Smooth muscle cell (in vitro differentiated cells): ENCODE measurements at regions not wholly inside any gene's neighbourhood (a gene's known extent, or its start where the extent isn't known, plus 50 kb on each side); places are given as distances from the start of the nearest gene placed in this dataset.

Source experiments
- DNase-seq: peaks from one replicate; lab custom pipeline; 2025; ENCODE audit not compliant: unreplicated experiment; lab: John Stamatoyannopoulos, UW
- H2AFZ ChIP-seq: fragments of 200-600 bp; sonication (generic); 2 replicates; pipeline ENCODE4 v1.6.0; 2016; ENCODE audit warnings: antibody characterized with exemption, low read depth, mild to moderate bottlenecking
- H3F3A ChIP-seq: fragments of 200-600 bp; sonication (generic); 2 replicates; pipeline ENCODE4 v1.6.0; 2017; ENCODE audit warnings: antibody characterized with exemption, low read depth
- H3K27ac ChIP-seq: fragments of 200-600 bp; sonication (generic); 2 replicates; pipeline ENCODE4 v1.5.1; 2016; ENCODE audit warnings: low read depth, mild to moderate bottlenecking
- H3K27me3 ChIP-seq: fragments of 200-600 bp; sonication (generic); 2 replicates; pipeline ENCODE4 v1.6.1; 2016; ENCODE audit warnings: low read depth, mild to moderate bottlenecking
- H3K36me3 ChIP-seq: fragments of 200-600 bp; sonication (generic); 2 replicates; pipeline ENCODE4 v1.5.1; 2016; ENCODE audit warnings: low read depth
- H3K4me1 ChIP-seq: fragments of 200-600 bp; sonication (generic); 2 replicates; pipeline ENCODE4 v1.5.1; 2016; ENCODE audit warnings: low read depth
- H3K4me2 ChIP-seq: fragments of 200-600 bp; sonication (generic); 2 replicates; pipeline ENCODE4 v1.6.0; 2016; ENCODE audit warnings: mild to moderate bottlenecking
- H3K4me3 ChIP-seq: fragments of 200-600 bp; sonication (generic); 2 replicates; pipeline ENCODE4 v1.5.1; 2016; ENCODE audit warnings: mild to moderate bottlenecking
- H3K79me2 ChIP-seq: fragments of 200-600 bp; sonication (generic); 2 replicates; pipeline ENCODE4 v1.6.0; 2016; ENCODE audit warnings: low read depth, mild to moderate bottlenecking
- H3K9ac ChIP-seq: fragments of 200-600 bp; sonication (generic); 2 replicates; pipeline ENCODE4 v1.6.0; 2016; ENCODE audit warnings: low read depth
- H3K9me3 ChIP-seq: fragments of 200-600 bp; sonication (generic); replicated peaks from 2 replicates; pipeline ENCODE4 v1.5.1; 2016; ENCODE audit warnings: low read depth
- H4K20me1 ChIP-seq: fragments of 200-600 bp; sonication (generic); 2 replicates; pipeline ENCODE4 v1.6.0; 2016; ENCODE audit warnings: low read depth
- WGBS: methylation state at CpG from one replicate; pipeline ENCODE4 v1.1.7; 2016; ENCODE audit warnings: low lambda C conversion rate; 5-methylcytosine and 5-hydroxymethylcytosine counted together
- TF ChIP-seq, protein P1 (sequence below): fragments of 200-600 bp; sonication (generic); IDR thresholded peaks from 2 replicates; pipeline ENCODE4 v1.5.1; 2017; ENCODE audit warnings: borderline replicate concordance, mild to moderate bottlenecking, antibody characterized with exemption; ENCODE audit not compliant: insufficient read depth, poor library complexity, severe bottlenecking

DNA sequence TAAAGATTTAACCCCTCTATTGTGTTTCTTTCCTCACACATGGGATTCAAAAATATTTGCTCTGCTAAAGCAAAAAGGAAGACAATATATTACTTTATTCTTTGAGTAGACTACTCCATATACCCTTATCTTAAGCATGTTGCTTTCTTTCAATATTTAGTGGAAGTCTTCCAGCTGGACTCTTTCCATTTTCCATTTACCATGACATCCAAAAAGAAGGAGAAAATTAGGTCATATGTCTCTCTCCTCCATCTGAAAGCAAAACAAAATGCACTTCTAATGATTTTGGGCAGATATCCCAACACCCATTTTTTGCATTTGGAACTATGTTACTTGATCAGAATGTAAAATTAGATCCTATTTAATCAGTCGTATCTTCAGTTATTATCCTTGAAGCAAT is 1336.5 kb downstream of the PCDH19 start:
- no peaks in the 10 kb centered on the region for H3K27me3 ChIP-seq
- no peaks in the 10 kb centered on the region for H4K20me1 ChIP-seq
- no peak overlapping the region for H3K4me3 ChIP-seq
- no peaks in the 10 kb centered on the region for H3F3A ChIP-seq
- no peak overlapping the region for H3K27ac ChIP-seq
- TF ChIP-seq, protein P1, sequence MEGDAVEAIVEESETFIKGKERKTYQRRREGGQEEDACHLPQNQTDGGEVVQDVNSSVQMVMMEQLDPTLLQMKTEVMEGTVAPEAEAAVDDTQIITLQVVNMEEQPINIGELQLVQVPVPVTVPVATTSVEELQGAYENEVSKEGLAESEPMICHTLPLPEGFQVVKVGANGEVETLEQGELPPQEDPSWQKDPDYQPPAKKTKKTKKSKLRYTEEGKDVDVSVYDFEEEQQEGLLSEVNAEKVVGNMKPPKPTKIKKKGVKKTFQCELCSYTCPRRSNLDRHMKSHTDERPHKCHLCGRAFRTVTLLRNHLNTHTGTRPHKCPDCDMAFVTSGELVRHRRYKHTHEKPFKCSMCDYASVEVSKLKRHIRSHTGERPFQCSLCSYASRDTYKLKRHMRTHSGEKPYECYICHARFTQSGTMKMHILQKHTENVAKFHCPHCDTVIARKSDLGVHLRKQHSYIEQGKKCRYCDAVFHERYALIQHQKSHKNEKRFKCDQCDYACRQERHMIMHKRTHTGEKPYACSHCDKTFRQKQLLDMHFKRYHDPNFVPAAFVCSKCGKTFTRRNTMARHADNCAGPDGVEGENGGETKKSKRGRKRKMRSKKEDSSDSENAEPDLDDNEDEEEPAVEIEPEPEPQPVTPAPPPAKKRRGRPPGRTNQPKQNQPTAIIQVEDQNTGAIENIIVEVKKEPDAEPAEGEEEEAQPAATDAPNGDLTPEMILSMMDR, result no peak
- H3K4me1 ChIP-seq, result no peaks in the 10 kb centered on the region
- no peaks in the 10 kb centered on the region for H3K9me3 ChIP-seq
- H3K36me3 ChIP-seq, result no peaks in the 10 kb centered on the region
- no peak overlapping the region for H3K9ac ChIP-seq
- no peaks in the 10 kb centered on the region for H3K79me2 ChIP-seq
- 84% methylated on average over 1 of the region's 1 CpG for WGBS
- no peak overlapping the region for H2AFZ ChIP-seq
- no peak for DNase-seq
- H3K4me2 ChIP-seq, result no peak overlapping the region

DNA sequence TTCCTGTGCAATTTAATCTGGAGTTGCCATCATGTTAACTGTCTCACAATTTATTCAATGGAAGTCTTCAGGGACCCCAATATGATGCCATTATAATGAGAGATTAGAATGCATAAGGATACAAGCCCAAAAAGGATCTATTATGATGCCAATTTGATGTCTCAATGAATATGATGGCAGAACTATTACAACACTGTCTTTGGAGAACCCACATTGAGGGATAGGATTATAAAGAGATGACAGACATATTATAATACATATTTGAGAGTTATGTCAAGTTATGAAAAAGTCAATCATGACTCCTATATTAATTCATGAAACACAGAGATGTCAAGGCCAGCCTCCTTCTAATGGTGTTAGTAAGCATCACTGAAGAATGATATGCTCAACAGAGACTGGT is 1358.4 kb downstream of the PCDH19 start:
- no peaks in the 10 kb centered on the region for H3K9me3 ChIP-seq
- DNase-seq, result no peak
- TF ChIP-seq, protein P1, result no peak
- no peaks in the 10 kb centered on the region for H3K4me1 ChIP-seq
- no peaks in the 10 kb centered on the region for H3K36me3 ChIP-seq
- no peak overlapping the region for H3K4me2 ChIP-seq
- no peak overlapping the region for H3K9ac ChIP-seq
- H2AFZ ChIP-seq, result no peak overlapping the region
- no peaks in the 10 kb centered on the region for H3F3A ChIP-seq
- H4K20me1 ChIP-seq, result no peaks in the 10 kb centered on the region
- no peak overlapping the region for H3K4me3 ChIP-seq
- no peaks in the 10 kb centered on the region for H3K79me2 ChIP-seq
- no peaks in the 10 kb centered on the region for H3K27me3 ChIP-seq
- H3K27ac ChIP-seq, result no peak overlapping the region

DNA sequence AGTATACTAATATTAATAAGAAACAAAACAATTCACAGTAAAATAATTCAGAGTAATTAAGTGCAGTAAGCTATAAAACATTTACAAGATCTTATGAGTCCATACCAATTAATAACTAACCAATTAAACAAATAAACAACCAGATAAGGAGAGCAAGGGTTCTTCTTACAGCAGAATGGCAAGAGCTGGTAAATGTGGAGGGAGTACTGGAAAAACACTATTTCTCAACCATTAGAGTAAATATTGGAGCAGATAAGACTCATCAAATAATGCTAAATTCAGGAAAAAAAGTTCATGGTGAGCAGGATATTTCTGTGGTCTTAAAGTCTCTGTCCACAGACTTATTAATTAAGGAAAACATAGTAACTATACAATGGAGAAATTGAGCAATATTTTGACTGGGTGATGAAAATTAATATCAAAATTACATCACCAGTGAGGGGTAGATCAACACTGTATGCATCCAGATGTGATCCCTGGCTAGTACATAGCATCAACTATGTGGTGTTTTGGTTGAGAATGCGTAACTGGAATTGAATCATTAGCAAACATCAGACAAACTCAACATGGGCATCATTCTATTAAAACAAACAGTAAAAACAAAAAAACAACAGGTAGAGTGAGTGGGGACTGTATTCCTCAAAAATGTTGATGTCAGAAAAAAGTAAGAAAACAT is 1376.7 kb downstream of the PCDH19 start:
- 100% methylated on average over 1 of the region's 1 CpG for WGBS
- H3K4me3 ChIP-seq, result no peak overlapping the region
- TF ChIP-seq, protein P1, result no peak
- H4K20me1 ChIP-seq, result no peaks in the 10 kb centered on the region
- H3K4me2 ChIP-seq, result no peak overlapping the region
- no peak for DNase-seq
- H2AFZ ChIP-seq, result no peak overlapping the region
- H3K9me3 ChIP-seq, result no peaks in the 10 kb centered on the region
- no peaks in the 10 kb centered on the region for H3K79me2 ChIP-seq
- no peak overlapping the region for H3K27ac ChIP-seq
- H3K9ac ChIP-seq, result no peak overlapping the region
- H3F3A ChIP-seq, result no peaks in the 10 kb centered on the region
- H3K36me3 ChIP-seq, result no peaks in the 10 kb centered on the region
- no peaks in the 10 kb centered on the region for H3K4me1 ChIP-seq
- no peaks in the 10 kb centered on the region for H3K27me3 ChIP-seq

DNA sequence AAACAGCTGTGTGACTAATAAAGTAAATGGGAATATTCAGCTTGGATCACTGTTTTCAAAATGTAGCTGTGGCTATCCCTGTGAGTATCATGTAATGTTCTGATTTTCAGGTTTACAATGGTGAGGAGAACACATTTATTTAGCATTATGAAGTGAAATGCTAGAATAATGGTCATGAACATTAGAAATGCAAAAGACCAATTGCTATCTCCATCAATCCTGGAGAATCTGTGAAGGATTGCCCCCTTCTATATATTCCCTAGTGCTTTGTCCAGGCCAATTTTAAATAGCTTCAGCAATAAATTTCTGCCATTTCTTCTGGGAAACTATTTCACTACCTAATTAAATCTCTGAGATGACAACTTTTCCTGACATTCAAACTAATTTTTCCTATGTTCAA is 1399.1 kb downstream of the PCDH19 start:
- Histone ChIP-seq H3K4me3 (no peak overlapping the region), H2AFZ (no peak overlapping the region)

More for the DNA sequence above, 1399.1 kb downstream of the PCDH19 start:
- no peaks in the 10 kb centered on the region for H3K9me3 ChIP-seq
- H3K36me3 ChIP-seq, result no peaks in the 10 kb centered on the region
- no peaks in the 10 kb centered on the region for H3K4me1 ChIP-seq
- no peaks in the 10 kb centered on the region for H3K79me2 ChIP-seq
- TF ChIP-seq, protein P1, result no peak
- no peak overlapping the region for H3K27ac ChIP-seq
- H3K4me2 ChIP-seq, result no peak overlapping the region
- H3K27me3 ChIP-seq, result no peaks in the 10 kb centered on the region
- no peak overlapping the region for H3K9ac ChIP-seq
- no peaks in the 10 kb centered on the region for H4K20me1 ChIP-seq
- no peak for DNase-seq
- no peaks in the 10 kb centered on the region for H3F3A ChIP-seq
